Gastrocnemius medialis (tissue), 4 donors: ENCODE measurements at regions not wholly inside any gene's neighbourhood (a gene's known extent, or its start where the extent isn't known, plus 50 kb on each side); places are given as distances from the start of the nearest gene placed in this dataset.

Experiments
- CTCF ChIP-seq, 5 experiments: fragments of 450-650 bp in 3 of 5; fragments of 200-600 bp in 2 of 5; sonication (generic) in 2 of 5; IDR thresholded peaks in 4 of 5; conservative IDR thresholded peaks in 1 of 5; 1 replicate in 4 of 5; 2 replicates in 1 of 5; pipeline ENCODE4 v1.5.1; 2016 to 2019; ENCODE audit warnings: antibody characterized with exemption in 5 of 5, mild to moderate bottlenecking in 3 of 5, moderate library complexity in 3 of 5
- POLR2A ChIP-seq, 2 donors: fragments of 450-650 bp; IDR thresholded peaks; one replicate each; pipeline ENCODE4 v1.6.1; 2017; ENCODE audit warnings: antibody characterized with exemption in 2 of 2, mild to moderate bottlenecking in 2 of 2, moderate library complexity in 2 of 2

- no peak for TF ChIP-seq CTCF (IDR thresholded peaks at IDR 0.05 in 4 of 5, conservative IDR thresholded peaks at IDR 0.05 in 1 of 5)
- TF ChIP-seq POLR2A (IDR thresholded peaks at IDR 0.05), result no peak
Measured at GRCh38 chr10:44216073-44216472, 168.8 kb downstream of the CXCL12 start.
